ENCODE measurements at regions not wholly inside any gene's neighbourhood (a gene's known extent, or its start where the extent isn't known, plus 50 kb on each side); places are given as distances from the start of the nearest gene placed in this dataset.

GRCh38 chr6:104640150-104640700, 219.5 kb downstream of the HACE1 start:
- TF ChIP-seq GATA3 (IDR thresholded peaks at IDR 0.05; ENCODE audit: low read depth, low read length) (no peak), GATA2 (IDR thresholded peaks at IDR 0.05; ENCODE audit: low read depth, low read length) (no peak)

All from SH-SY5Y (cell line).